GM12878 (cell line): ENCODE measurements at regions not wholly inside any gene's neighbourhood (a gene's known extent, or its start where the extent isn't known, plus 50 kb on each side); places are given as distances from the start of the nearest gene placed in this dataset.

Experiments
- ATAC-seq: fragments of 200-7000 bp; cut with Tn5 transposase; 3 replicates; pipeline ENCODE4 v1.9.1; 2020; ENCODE audit warnings: mild to moderate bottlenecking, moderate library complexity
- BruUV-seq: library from RNA; stranded (reverse); fragments of 400-500 nt; replicated peaks from 2 replicates; lab custom pipeline; 2021; lab: Mats Ljungman, UMichigan
- CTCF ChIA-PET: fragments of 300-600 bp; sonication (Branson Sonifier 250); formaldehyde crosslinking; extraction: SDS; loops from one replicate; lab custom pipeline; 2021; ENCODE audit warnings: inconsistent platforms; lab: Yijun Ruan, JAX
- POLR2A ChIA-PET: fragments of 350-600 bp; formaldehyde crosslinking; extraction: SDS; loops from one replicate; lab custom pipeline; 2021; ENCODE audit warnings: inconsistent platforms; lab: Charles Lee
- RAD21 ChIA-PET: fragments of 300-600 bp; sonication (Branson Sonifier 250); formaldehyde crosslinking; loops from one replicate; lab custom pipeline; 2023; ENCODE audit warnings: antibody characterized with exemption; ENCODE audit not compliant: unreplicated experiment; lab: Charles Lee
- SMC1A ChIA-PET: fragments of 300-600 bp; sonication (Branson Sonifier 250); formaldehyde crosslinking; loops from one replicate; lab custom pipeline; 2023; ENCODE audit not compliant: unreplicated experiment, uncharacterized antibody; lab: Charles Lee
- DNase-seq: peaks from one replicate; pipeline ENCODE4 v3.0.0-alpha.2; 2011; ENCODE audit warnings: low read depth, low spot score
- FAIRE-seq: peaks from 3 replicates; lab custom pipeline; 2011; peaks lifted over from hg19 to GRCh38; lab: Jason Lieb, UNC
- H2AFZ ChIP-seq: 2 replicates; pipeline ENCODE4 v1.6.0; 2011; ENCODE audit warnings: low read depth, low read length, control low read depth; ENCODE audit not compliant: control insufficient read depth
- H3K27ac ChIP-seq: 2 replicates; pipeline ENCODE4 v1.5.1; 2011; ENCODE audit warnings: control low read depth; ENCODE audit not compliant: control insufficient read depth, insufficient read depth
- H3K27me3 ChIP-seq, 2 experiments: replicated peaks in 1 of 2; 2 replicates each; pipeline versions ENCODE4 v1.6.0 to v1.6.1; 2011; ENCODE audit warnings: low read length in 1 of 2; ENCODE audit not compliant: control insufficient read depth in 2 of 2, insufficient read depth in 2 of 2
- H3K36me3 ChIP-seq, 2 experiments: 2 replicates each; pipeline ENCODE4 v1.5.1; 2011; ENCODE audit warnings: low read length in 1 of 2; ENCODE audit not compliant: control insufficient read depth in 2 of 2, insufficient read depth in 2 of 2
- H3K4me1 ChIP-seq: 2 replicates; pipeline ENCODE4 v1.6.1; 2011; ENCODE audit warnings: mild to moderate bottlenecking, low read length, moderate library complexity, mixed read lengths; ENCODE audit not compliant: control insufficient read depth, insufficient read depth
- H3K4me2 ChIP-seq: 2 replicates; pipeline ENCODE4 v1.6.0; 2011; ENCODE audit warnings: control low read depth; ENCODE audit not compliant: control insufficient read depth, insufficient read depth
- H3K4me3 ChIP-seq: fragments of 200-600 bp; sonication (generic); 2 replicates; pipeline ENCODE4 v1.5.1; 2016
- H3K79me2 ChIP-seq: 2 replicates; pipeline ENCODE4 v1.6.0; 2011; ENCODE audit warnings: low read length; ENCODE audit not compliant: control insufficient read depth, insufficient read depth
- H3K9ac ChIP-seq: 2 replicates; pipeline ENCODE4 v1.8.0; 2011; ENCODE audit warnings: low read length, control low read depth, mixed read lengths; ENCODE audit not compliant: control insufficient read depth, insufficient read depth
- H3K9me3 ChIP-seq: replicated peaks from 3 replicates; pipeline ENCODE4 v1.5.1; 2011; ENCODE audit warnings: mild to moderate bottlenecking, low read length; ENCODE audit not compliant: control insufficient read depth, insufficient read depth
- H4K20me1 ChIP-seq: 2 replicates; pipeline ENCODE4 v1.6.0; 2011; ENCODE audit not compliant: control insufficient read depth, insufficient read depth
- ETV6 ChIP-seq, 2 experiments: fragments of 450-650 bp in 1 of 2; IDR thresholded peaks in 1 of 2; conservative IDR thresholded peaks in 1 of 2; 2 replicates each; pipeline ENCODE4 v1.6.1; 2014; ENCODE audit warnings: antibody characterized with exemption in 1 of 2, borderline replicate concordance in 1 of 2, low read depth in 1 of 2, mild to moderate bottlenecking in 1 of 2, moderate library complexity in 1 of 2
- HDAC2 ChIP-seq: fragments of 200-600 bp; sonication (generic); IDR thresholded peaks from 2 replicates; pipeline ENCODE4 v1.6.1; 2017
- HDGF ChIP-seq: fragments of 450-650 bp; IDR thresholded peaks from 2 replicates; pipeline ENCODE4 v1.6.1; 2016; ENCODE audit warnings: antibody characterized with exemption
- KDM1A ChIP-seq: fragments of 200-600 bp; sonication (generic); IDR thresholded peaks from 2 replicates; pipeline ENCODE4 v1.6.1; 2016; ENCODE audit warnings: borderline replicate concordance
- NR2C1 ChIP-seq: fragments of 450-650 bp; IDR thresholded peaks from 2 replicates; pipeline ENCODE4 v1.6.1; 2017; ENCODE audit warnings: antibody characterized with exemption, mild to moderate bottlenecking, moderate library complexity
- POLR2AphosphoS5 ChIP-seq: IDR thresholded peaks from 2 replicates; pipeline ENCODE4 v1.6.1; 2011; ENCODE audit warnings: mild to moderate bottlenecking, low read length, inconsistent platforms
- ZZZ3 ChIP-seq: IDR thresholded peaks from 2 replicates; pipeline ENCODE4 v1.6.1; 2011; ENCODE audit warnings: low read depth; ENCODE audit not compliant: control insufficient read depth, insufficient read length
- WGBS: methylation state at CpG from one replicate; pipeline ENCODE4 v1.1.6; 2016; ENCODE audit warnings: low lambda C conversion rate; ENCODE audit not compliant: insufficient replicate concordance, insufficient coverage; ENCODE audit errors: missing lambda C conversion rate; 5-methylcytosine and 5-hydroxymethylcytosine counted together
- in situ Hi-C: fragments of 300-500 bp; cut with MboI; formaldehyde crosslinking; loops from 9 replicates; pipeline ENCODE4 v1.14.3; 2018; ENCODE audit warnings: mixed read lengths
- intact Hi-C: fragments of 100-400 bp; cut with micrococcal nuclease; formaldehyde crosslinking; loops from one replicate; pipeline ENCODE4 v1.14.2; 2022; ENCODE audit not compliant: unreplicated experiment
- TF ChIP-seq, protein P1 (sequence below): IDR thresholded peaks from 2 replicates; pipeline ENCODE4 v1.6.1; 2012; ENCODE audit warnings: mild to moderate bottlenecking, low read depth, low read length

GRCh38 chr22:26916236-26916635, 258.8 kb downstream of the MIAT start:
- H3K4me1 ChIP-seq = no peaks in the 10 kb centered on the region
- FAIRE-seq (no peak), ATAC-seq (no peak), DNase-seq (no peak)
- ChIA-PET CTCF (no interaction called here), POLR2A (no interaction called here), SMC1A (no interaction called here), RAD21 (no interaction called here)
- TF ChIP-seq ETV6 (conservative IDR thresholded peaks at IDR 0.05 in 1 of 2, IDR thresholded peaks at IDR 0.05 in 1 of 2; ENCODE audit: borderline replicate concordance in 1 of 2, low read depth in 1 of 2) (no peak), POLR2AphosphoS5 (no peak), ZZZ3 (no peak), NR2C1 (no peak), HDGF (no peak), KDM1A (no peak), HDAC2 (no peak)
- TF ChIP-seq, protein P1, sequence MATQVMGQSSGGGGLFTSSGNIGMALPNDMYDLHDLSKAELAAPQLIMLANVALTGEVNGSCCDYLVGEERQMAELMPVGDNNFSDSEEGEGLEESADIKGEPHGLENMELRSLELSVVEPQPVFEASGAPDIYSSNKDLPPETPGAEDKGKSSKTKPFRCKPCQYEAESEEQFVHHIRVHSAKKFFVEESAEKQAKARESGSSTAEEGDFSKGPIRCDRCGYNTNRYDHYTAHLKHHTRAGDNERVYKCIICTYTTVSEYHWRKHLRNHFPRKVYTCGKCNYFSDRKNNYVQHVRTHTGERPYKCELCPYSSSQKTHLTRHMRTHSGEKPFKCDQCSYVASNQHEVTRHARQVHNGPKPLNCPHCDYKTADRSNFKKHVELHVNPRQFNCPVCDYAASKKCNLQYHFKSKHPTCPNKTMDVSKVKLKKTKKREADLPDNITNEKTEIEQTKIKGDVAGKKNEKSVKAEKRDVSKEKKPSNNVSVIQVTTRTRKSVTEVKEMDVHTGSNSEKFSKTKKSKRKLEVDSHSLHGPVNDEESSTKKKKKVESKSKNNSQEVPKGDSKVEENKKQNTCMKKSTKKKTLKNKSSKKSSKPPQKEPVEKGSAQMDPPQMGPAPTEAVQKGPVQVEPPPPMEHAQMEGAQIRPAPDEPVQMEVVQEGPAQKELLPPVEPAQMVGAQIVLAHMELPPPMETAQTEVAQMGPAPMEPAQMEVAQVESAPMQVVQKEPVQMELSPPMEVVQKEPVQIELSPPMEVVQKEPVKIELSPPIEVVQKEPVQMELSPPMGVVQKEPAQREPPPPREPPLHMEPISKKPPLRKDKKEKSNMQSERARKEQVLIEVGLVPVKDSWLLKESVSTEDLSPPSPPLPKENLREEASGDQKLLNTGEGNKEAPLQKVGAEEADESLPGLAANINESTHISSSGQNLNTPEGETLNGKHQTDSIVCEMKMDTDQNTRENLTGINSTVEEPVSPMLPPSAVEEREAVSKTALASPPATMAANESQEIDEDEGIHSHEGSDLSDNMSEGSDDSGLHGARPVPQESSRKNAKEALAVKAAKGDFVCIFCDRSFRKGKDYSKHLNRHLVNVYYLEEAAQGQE = no peak
- in situ Hi-C loops (no loop called here), intact Hi-C loops (no loop called here)
- no peak overlapping the region for H3K27ac ChIP-seq
- BruUV-seq = no TSS peak
- H3K36me3 ChIP-seq = no peaks in the 10 kb centered on the region
- H3K4me2 ChIP-seq = no peak overlapping the region
- H3K9me3 ChIP-seq = no peaks in the 10 kb centered on the region
- H3K4me3 ChIP-seq = no peak overlapping the region
- no peak overlapping the region for H2AFZ ChIP-seq
- 16% methylated on average over 2 of the region's 2 CpGs for WGBS
- no peaks in the 10 kb centered on the region for H3K79me2 ChIP-seq
- H3K9ac ChIP-seq = no peak overlapping the region
- peaks cover 0 to 4% of the 10 kb centered on the region in 2 experiments; a peak in 2 of 4 replicates for H3K27me3 ChIP-seq
- no peaks in the 10 kb centered on the region for H4K20me1 ChIP-seq
